Ishikawa (cell line): ENCODE measurements at regions not wholly inside any gene's neighbourhood (a gene's known extent, or its start where the extent isn't known, plus 50 kb on each side); places are given as distances from the start of the nearest gene placed in this dataset.

Experiments used
- CEBPB ChIP-seq: IDR thresholded peaks from 2 replicates; pipeline ENCODE4 v1.6.1; 2012
- FOXM1 ChIP-seq: IDR thresholded peaks from 2 replicates; pipeline ENCODE4 v1.6.1; 2012; ENCODE audit warnings: low read depth, borderline replicate concordance
- MAX ChIP-seq: IDR thresholded peaks from 2 replicates; pipeline ENCODE4 v1.6.1; 2012
- REST ChIP-seq: IDR thresholded peaks from 2 replicates; pipeline ENCODE4 v1.6.1; 2012; ENCODE audit warnings: low read depth, mild to moderate bottlenecking
- TCF12 ChIP-seq: IDR thresholded peaks from 2 replicates; pipeline ENCODE4 v1.6.1; 2012; ENCODE audit warnings: low read depth

- no peak for TF ChIP-seq TCF12
- TF ChIP-seq MAX: no peak
- no peak for TF ChIP-seq CEBPB
- TF ChIP-seq FOXM1: no peak
- no peak for TF ChIP-seq REST
Measured at GRCh38 chr19:30744741-30745475, 372.7 kb downstream of the ZNF536 start.
